C4-2B (cell line): ENCODE measurements at regions not wholly inside any gene's neighbourhood (a gene's known extent, or its start where the extent isn't known, plus 50 kb on each side); places are given as distances from the start of the nearest gene placed in this dataset.

Source experiments
- CTCF ChIP-seq: fragments of 450-650 bp; conservative IDR thresholded peaks from 2 replicates; pipeline ENCODE4 v1.5.1; 2017; ENCODE audit warnings: mild to moderate bottlenecking
- ZFX ChIP-seq: fragments of 450-650 bp; IDR thresholded peaks from 2 replicates; pipeline ENCODE4 v1.6.1; 2017

- no peak for TF ChIP-seq CTCF
- no peak for TF ChIP-seq ZFX
These were observed 111.6 kb upstream of the PTPRZ1 start for GRCh38 chr7:121761399-121761798.
